H1 (cell line): ENCODE measurements at regions not wholly inside any gene's neighbourhood (a gene's known extent, or its start where the extent isn't known, plus 50 kb on each side); places are given as distances from the start of the nearest gene placed in this dataset.
A peak's percentile ranks its signal among the peaks of the same experiment; 100 is the strongest.

Experiments used
- CTCF ChIA-PET: fragments of 300-600 bp; sonication (Branson Sonifier 250); formaldehyde crosslinking; loops from one replicate; lab custom pipeline; 2021; ENCODE audit not compliant: partially characterized antibody; lab: Charles Lee
- POLR2A ChIA-PET: fragments of 300-600 bp; sonication (Branson Sonifier 250); formaldehyde crosslinking; loops from one replicate; lab custom pipeline; 2021; ENCODE audit warnings: inconsistent platforms; ENCODE audit not compliant: partially characterized antibody; lab: Charles Lee
- DNase-seq, 2 experiments: peaks; one replicate each; pipeline versions ENCODE4 v3.0.0 to v3.0.0-alpha.2; 2010 to 2022; ENCODE audit warnings: low spot score in 2 of 2, low read depth in 1 of 2, mixed read lengths in 1 of 2
- FAIRE-seq: peaks from 2 replicates; lab custom pipeline; 2011; peaks lifted over from hg19 to GRCh38; lab: Jason Lieb, UNC
- H2AFZ ChIP-seq: 2 replicates; pipeline ENCODE4 v1.8.1; 2012; ENCODE audit warnings: low read length, inconsistent platforms
- H2AK5ac ChIP-seq: 2 replicates; pipeline ENCODE4 v1.6.1; 2013; ENCODE audit warnings: low read depth, low read length
- H2BK120ac ChIP-seq: replicated peaks from 2 replicates; pipeline ENCODE3; 2013; ENCODE audit warnings: low read depth, low read length, inconsistent platforms
- H2BK12ac ChIP-seq: 2 replicates; pipeline ENCODE4 v1.6.1; 2013; ENCODE audit warnings: low read depth, low read length
- H2BK15ac ChIP-seq: 2 replicates; pipeline ENCODE4 v1.6.1; 2013; ENCODE audit warnings: low read length
- H2BK20ac ChIP-seq: 2 replicates; pipeline ENCODE4 v1.6.1; 2013; ENCODE audit warnings: low read length
- H2BK5ac ChIP-seq: 2 replicates; pipeline ENCODE4 v1.6.1; 2013; ENCODE audit warnings: low read depth, low read length
- H3K14ac ChIP-seq: 2 replicates; pipeline ENCODE4 v1.6.1; 2013; ENCODE audit warnings: inconsistent platforms; ENCODE audit not compliant: insufficient read length
- H3K18ac ChIP-seq: 2 replicates; pipeline ENCODE4 v1.6.1; 2013; ENCODE audit warnings: low read length; ENCODE audit errors: extremely low read depth
- H3K23ac ChIP-seq: 2 replicates; pipeline ENCODE4 v1.6.1; 2013; ENCODE audit warnings: inconsistent platforms; ENCODE audit not compliant: insufficient read length
- H3K23me2 ChIP-seq: 2 replicates; pipeline ENCODE4 v1.6.1; 2013; ENCODE audit warnings: low read depth, low read length
- H3K27ac ChIP-seq: 2 replicates; pipeline ENCODE4 v1.6.1; 2011; ENCODE audit warnings: low read depth, low read length, inconsistent platforms
- H3K27me3 ChIP-seq, 4 experiments: replicated peaks in 1 of 4; 1 replicate in 1 of 4; 2 replicates in 3 of 4; pipeline versions ENCODE4 v1.6.1 to v1.8.1; 2011 to 2013; ENCODE audit warnings: low read length in 3 of 4, mild to moderate bottlenecking in 3 of 4, inconsistent platforms in 2 of 4, mixed read lengths in 2 of 4, moderate library complexity in 1 of 4; ENCODE audit not compliant: control insufficient read depth in 3 of 4, insufficient read depth in 3 of 4; ENCODE audit errors: extremely low read depth in 1 of 4
- H3K36me3 ChIP-seq, 4 experiments: 2 replicates each; pipeline versions ENCODE4 v1.6.1 to v1.8.1; 2011 to 2013; ENCODE audit warnings: mild to moderate bottlenecking in 4 of 4, low read length in 3 of 4, moderate library complexity in 2 of 4, control low read depth in 1 of 4, inconsistent platforms in 1 of 4; ENCODE audit not compliant: insufficient read depth in 4 of 4, control insufficient read depth in 2 of 4
- H3K4ac ChIP-seq: replicated peaks from 2 replicates; pipeline ENCODE3; 2013; ENCODE audit warnings: low read length, low read depth, mixed read lengths, inconsistent platforms; ENCODE audit not compliant: insufficient read length
- H3K4me1 ChIP-seq, 4 experiments: replicated peaks in 1 of 4; 1 replicate in 1 of 4; 2 replicates in 3 of 4; pipeline versions ENCODE4 v1.6.1 to v1.8.1; 2011 to 2013; ENCODE audit warnings: low read length in 3 of 4, inconsistent platforms in 2 of 4, mixed read lengths in 1 of 4; ENCODE audit not compliant: insufficient read depth in 4 of 4, control insufficient read depth in 3 of 4
- H3K4me2 ChIP-seq, 2 experiments: 2 replicates each; pipeline versions ENCODE4 v1.6.1 to v1.8.1; 2011 to 2013; ENCODE audit warnings: low read depth in 2 of 2, low read length in 2 of 2, control low read depth in 1 of 2, inconsistent platforms in 1 of 2, mild to moderate bottlenecking in 1 of 2; ENCODE audit not compliant: insufficient read depth in 1 of 2
- H3K4me3 ChIP-seq, 4 experiments: fragments of 200-600, 300-600 bp in 1 of 4; sonication (generic), shearing (Covaris generic), sonication (Bioruptor Twin) in 1 of 4; 2 replicates each; pipeline versions ENCODE4 v1.5.1 to v1.8.1; 2011 to 2016; ENCODE audit warnings: low read length in 4 of 4, low read depth in 3 of 4, control low read depth in 2 of 4, inconsistent platforms in 2 of 4, mild to moderate bottlenecking in 2 of 4, mixed read lengths in 1 of 4, moderate library complexity in 1 of 4; ENCODE audit not compliant: insufficient read depth in 2 of 4; ENCODE audit errors: extremely low read depth in 1 of 4
- H3K56ac ChIP-seq: replicated peaks from 2 replicates; pipeline ENCODE3; 2013; ENCODE audit warnings: low read depth, mild to moderate bottlenecking, mixed read lengths, low read length, inconsistent platforms; ENCODE audit not compliant: insufficient read length
- H3K79me1 ChIP-seq: 2 replicates; pipeline ENCODE4 v1.6.1; 2013; ENCODE audit warnings: low read depth, low read length, control low read depth
- H3K79me2 ChIP-seq, 2 experiments: 2 replicates each; pipeline versions ENCODE4 v1.6.1 to v1.8.1; 2012 to 2013; ENCODE audit warnings: low read length in 2 of 2, mild to moderate bottlenecking in 2 of 2, inconsistent platforms in 1 of 2; ENCODE audit not compliant: insufficient read depth in 2 of 2, control insufficient read depth in 1 of 2
- H3K9ac ChIP-seq, 4 experiments: replicated peaks in 1 of 4; 1 replicate in 1 of 4; 2 replicates in 3 of 4; pipeline versions ENCODE4 v1.6.1 to v1.8.1; 2011 to 2013; ENCODE audit warnings: low read depth in 3 of 4, low read length in 3 of 4, control low read depth in 2 of 4, mild to moderate bottlenecking in 2 of 4, moderate library complexity in 2 of 4, inconsistent platforms in 1 of 4; ENCODE audit errors: extremely low read depth in 1 of 4
- H3K9me3 ChIP-seq, 2 experiments: 2 replicates each; pipeline versions ENCODE4 v1.6.1 to v1.8.1; 2012 to 2013; ENCODE audit warnings: mild to moderate bottlenecking in 2 of 2, moderate library complexity in 2 of 2, control low read depth in 1 of 2, inconsistent platforms in 1 of 2, low read depth in 1 of 2, low read length in 1 of 2, mixed read lengths in 1 of 2; ENCODE audit not compliant: insufficient read depth in 2 of 2
- H4K20me1 ChIP-seq, 2 experiments: replicated peaks in 1 of 2; 2 replicates each; pipeline versions ENCODE3 to v1.8.1; 2011 to 2013; ENCODE audit warnings: inconsistent platforms in 2 of 2, low read length in 2 of 2, mild to moderate bottlenecking in 1 of 2; ENCODE audit not compliant: insufficient read depth in 2 of 2, control insufficient read depth in 1 of 2
- H4K5ac ChIP-seq: 2 replicates; pipeline ENCODE4 v1.6.1; 2013; ENCODE audit warnings: low read length, low read depth, mixed read lengths, inconsistent platforms; ENCODE audit not compliant: insufficient read length
- H4K8ac ChIP-seq: 2 replicates; pipeline ENCODE4 v1.8.0; 2013; ENCODE audit warnings: mild to moderate bottlenecking, moderate library complexity, low read length, inconsistent platforms; ENCODE audit not compliant: insufficient read depth; ENCODE audit errors: extremely low read depth
- H4K91ac ChIP-seq: replicated peaks from 2 replicates; pipeline ENCODE3; 2013; ENCODE audit warnings: low read length, mixed read lengths, inconsistent platforms; ENCODE audit not compliant: insufficient read length
- EGR1 ChIP-seq: IDR thresholded peaks from 2 replicates; pipeline ENCODE4 v1.6.1; 2011; ENCODE audit warnings: low read depth, low read length, borderline replicate concordance
- GTF2F1 ChIP-seq: IDR thresholded peaks from 2 replicates; pipeline ENCODE4 v1.6.1; 2012; ENCODE audit warnings: low read depth, low read length, improper control_type of control experiment, borderline replicate concordance
- KDM4A ChIP-seq: IDR thresholded peaks from one replicate; pipeline ENCODE4 v1.7.1; 2012; ENCODE audit warnings: low read depth, mild to moderate bottlenecking, moderate library complexity, low read length, inconsistent platforms; ENCODE audit not compliant: severe bottlenecking
- KDM5A ChIP-seq: fragments of 200-600 bp; IDR thresholded peaks from 2 replicates; pipeline ENCODE4 v1.7.1; 2012; ENCODE audit warnings: mild to moderate bottlenecking, low read length, inconsistent platforms, mixed read lengths
- NANOG ChIP-seq: IDR thresholded peaks from 2 replicates; pipeline ENCODE4 v1.6.1; 2011; ENCODE audit warnings: low read length, low read depth, mild to moderate bottlenecking, inconsistent platforms; ENCODE audit not compliant: insufficient read depth, poor library complexity, severe bottlenecking
- RAD21 ChIP-seq, 2 experiments: IDR thresholded peaks in 1 of 2; conservative IDR thresholded peaks in 1 of 2; 2 replicates each; pipeline ENCODE4 v1.6.1; 2011; ENCODE audit warnings: low read depth in 2 of 2, low read length in 2 of 2, improper control_type of control experiment in 1 of 2, inconsistent platforms in 1 of 2, mild to moderate bottlenecking in 1 of 2, moderate library complexity in 1 of 2
- RNF2 ChIP-seq: fragments of 200-900, 300-1000 bp; sonication (generic); IDR thresholded peaks from 2 replicates; pipeline ENCODE4 v1.7.1; 2016; ENCODE audit warnings: borderline replicate concordance, low read depth, mild to moderate bottlenecking, antibody characterized with exemption, low read length; ENCODE audit not compliant: poor library complexity, severe bottlenecking; ENCODE audit errors: missing control alignments
- RXRA ChIP-seq: IDR thresholded peaks from 2 replicates; pipeline ENCODE4 v1.6.1; 2011; ENCODE audit warnings: low read depth, mild to moderate bottlenecking, low read length, moderate library complexity; ENCODE audit not compliant: insufficient read depth
- SRF ChIP-seq: IDR thresholded peaks from 2 replicates; pipeline ENCODE4 v1.6.1; 2011; ENCODE audit warnings: mild to moderate bottlenecking, low read depth, low read length, moderate library complexity
- TBP ChIP-seq: IDR thresholded peaks from 2 replicates; pipeline ENCODE4 v1.6.1; 2011; ENCODE audit warnings: low read depth, low read length, improper control_type of control experiment
- ZNF274 ChIP-seq: IDR thresholded peaks from 2 replicates; pipeline ENCODE4 v1.7.0; 2012; ENCODE audit warnings: low read length, borderline replicate concordance; ENCODE audit errors: extremely low read depth
- WGBS, 2 experiments: shearing (Covaris generic) in 1 of 2; methylation state at CpG; one replicate each; pipeline versions ENCODE4 v1.1.6 to v1.1.7; 2013 to 2015; ENCODE audit warnings: low lambda C conversion rate in 2 of 2, mixed read lengths in 2 of 2, inconsistent platforms in 1 of 2, low coverage in 1 of 2, missing lambda C conversion rate in 1 of 2; ENCODE audit not compliant: insufficient replicate concordance in 2 of 2, insufficient coverage in 1 of 2, insufficient read length in 1 of 2; ENCODE audit errors: extremely low coverage in 1 of 2, missing lambda C conversion rate in 1 of 2; 5-methylcytosine and 5-hydroxymethylcytosine counted together
- TF ChIP-seq, protein P1 (sequence below): IDR thresholded peaks from 2 replicates; pipeline ENCODE4 v1.6.1; 2011; ENCODE audit warnings: low read length, improper control_type of control experiment

DNA sequence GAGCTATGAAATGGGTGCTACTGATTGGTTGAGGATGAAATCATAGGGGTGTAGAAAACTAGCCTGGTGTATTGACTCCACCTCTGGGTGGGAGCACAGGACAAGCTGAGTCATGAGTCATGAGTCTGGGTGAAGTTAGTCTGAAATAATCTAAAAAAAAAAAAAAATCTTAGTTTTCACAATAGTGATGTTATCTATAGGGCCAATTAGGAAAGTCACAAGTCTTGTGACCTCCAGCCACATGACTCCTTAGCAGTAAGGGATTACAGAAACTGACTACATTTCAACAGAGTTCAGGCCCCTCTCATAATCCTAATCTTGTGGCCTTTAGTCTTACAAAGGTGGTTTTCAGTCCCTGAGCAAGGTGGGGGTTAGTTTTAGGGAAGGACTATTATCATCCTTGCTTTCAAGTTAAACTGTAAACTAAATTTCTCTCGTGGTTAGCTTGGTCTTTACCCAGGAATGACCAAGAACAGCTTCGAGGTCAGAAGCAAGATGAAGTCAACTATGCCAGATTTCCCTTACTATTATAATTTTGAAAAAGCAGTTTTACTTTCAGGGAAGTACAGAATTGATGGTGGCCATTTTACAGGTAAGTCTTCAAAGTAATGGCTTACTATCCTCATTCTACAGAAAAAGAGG, 338.0 kb upstream of the GYPC start:
- 94% methylated on average over 2 of the region's 2 CpGs; no CpG with 5 or more reads in 1 of the 2 experiments for WGBS, 2 experiments
- Histone ChIP-seq H3K23ac (no peak overlapping the region), H3K9ac (no peak overlapping the region), H3K4me2 (no peak overlapping the region), H3K4me3 (no peak overlapping the region), H4K8ac (no peak overlapping the region), H3K14ac (no peak overlapping the region), H2BK5ac (no peak overlapping the region), H3K27me3 (no peaks in the 10 kb centered on the region), H3K56ac (no peak overlapping the region), H3K36me3 (no peaks in the 10 kb centered on the region), H2BK20ac (no peak overlapping the region), H3K27ac (no peak overlapping the region), H3K4me1 (no peaks in the 10 kb centered on the region), H2BK12ac (no peak overlapping the region), H3K79me2 (no peaks in the 10 kb centered on the region), H4K91ac (no peak overlapping the region), H3K23me2 (no peaks in the 10 kb centered on the region), H2BK120ac (no peak overlapping the region), H3K18ac (no peak overlapping the region), H4K5ac (no peak overlapping the region), H2AK5ac (no peak overlapping the region), H4K20me1 (no peaks in the 10 kb centered on the region), H3K9me3 (no peaks in the 10 kb centered on the region), H2AFZ (peak overlapping the region; percentile 80; the same call in 1 of the 2 replicates), H2BK15ac (no peak overlapping the region), H3K79me1 (no peaks in the 10 kb centered on the region), H3K4ac (no peak overlapping the region)
- no peak for FAIRE-seq
- DNase-seq, result no peak
- ChIA-PET POLR2A (no interaction called here), CTCF (interaction anchor here (0.8 to 1.2 kb wide), 2 partner anchors 12 to 72 kb away, joined by 3 read pairs; no protein-coding TSS in a partner anchor)
- TF ChIP-seq GTF2F1 (no peak), NANOG (no peak), ZNF274 (no peak), KDM4A (no peak), EGR1 (no peak), SRF (no peak), RXRA (no peak), KDM5A (no peak), TBP (no peak), RNF2 (no peak), RAD21 (IDR thresholded peaks at IDR 0.05 in 1 of 2, conservative IDR thresholded peaks at IDR 0.05 in 1 of 2; ENCODE audit: low read depth in 2 of 2, low read length in 2 of 2) (no peak)
- TF ChIP-seq, protein P1, sequence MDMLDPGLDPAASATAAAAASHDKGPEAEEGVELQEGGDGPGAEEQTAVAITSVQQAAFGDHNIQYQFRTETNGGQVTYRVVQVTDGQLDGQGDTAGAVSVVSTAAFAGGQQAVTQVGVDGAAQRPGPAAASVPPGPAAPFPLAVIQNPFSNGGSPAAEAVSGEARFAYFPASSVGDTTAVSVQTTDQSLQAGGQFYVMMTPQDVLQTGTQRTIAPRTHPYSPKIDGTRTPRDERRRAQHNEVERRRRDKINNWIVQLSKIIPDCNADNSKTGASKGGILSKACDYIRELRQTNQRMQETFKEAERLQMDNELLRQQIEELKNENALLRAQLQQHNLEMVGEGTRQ, result no peak
